ENCODE measurements at regions not wholly inside any gene's neighbourhood (a gene's known extent, or its start where the extent isn't known, plus 50 kb on each side); places are given as distances from the start of the nearest gene placed in this dataset.

- peak in 5 of 6 experiments; percentile 14 to 76 (median 63) for TF ChIP-seq CTCF (IDR thresholded peaks at IDR 0.05)
- no peak for TF ChIP-seq POLR2A (IDR thresholded peaks at IDR 0.05)
Measured at GRCh38 chr13:33931397-33932311, 113.7 kb downstream of the RFC3 start.

All from thyroid gland (tissue), 4 donors.